ENCODE measurements at regions not wholly inside any gene's neighbourhood (a gene's known extent, or its start where the extent isn't known, plus 50 kb on each side); places are given as distances from the start of the nearest gene placed in this dataset.
"Not testable (repeated sequence)": the region's sequence is repeated elsewhere in the genome, so short reads cannot be mapped to it uniquely, and the experiment has no call there.

GRCh38 chr20:51125105-51125504 lies 102.2 kb upstream of the KCNG1 start:
- Histone ChIP-seq H3K27ac (ENCODE audit: low read length in 2 of 2) (no peak overlapping the region), H3K4me1 (ENCODE audit: control insufficient read depth in 2 of 2, insufficient read depth in 2 of 2, low read length in 2 of 2) (peaks cover 44 to 58% of the 10 kb centered on the region in 2 donors), H3K36me3 (replicated peaks in 1 of 2; ENCODE audit: control extremely low read depth in 1 of 2, control insufficient read depth in 1 of 2, extremely low read depth in 1 of 2, insufficient read depth in 2 of 2, low read length in 1 of 2) (no peaks in the 10 kb centered on the region), H3K4me2 (replicated peaks; ENCODE audit: low read depth, low read length, poor library complexity, severe bottlenecking) (no peak overlapping the region), H3K4me3 (ENCODE audit: control extremely low read depth in 1 of 5, extremely low read depth in 1 of 5, insufficient read depth in 1 of 5, low read depth in 2 of 5, low read length in 4 of 5) (no peak overlapping the region), H4K20me1 (ENCODE audit: control insufficient read depth, insufficient read depth, low read length, poor library complexity, severe bottlenecking) (no peaks in the 10 kb centered on the region), H2AFZ (ENCODE audit: insufficient read depth, low read depth, low read length, poor library complexity, severe bottlenecking) (no peak overlapping the region), H3K79me2 (ENCODE audit: control insufficient read depth, insufficient read depth, low read length) (no peaks in the 10 kb centered on the region), H3K9ac (ENCODE audit: low read length) (no peak overlapping the region), H3K27me3 (replicated peaks in 1 of 4; ENCODE audit: control extremely low read depth in 1 of 4, control insufficient read depth in 3 of 4, insufficient read depth in 4 of 4, low read length in 3 of 4) (peaks cover 0 to 23% (median 2%) of the 10 kb centered on the region in 4 experiments), H3K9me3 (ENCODE audit: control extremely low read depth in 1 of 3, control insufficient read depth in 2 of 3, insufficient read depth in 1 of 3, low read length in 2 of 3) (no peaks in the 10 kb centered on the region)
- ChIA-PET CTCF (interaction anchor here (1.2 kb wide), 1 partner anchor 227 kb away, joined by 3 read pairs; no protein-coding TSS in a partner anchor), POLR2A (no interaction called here)
- no peak for ATAC-seq (ENCODE audit: low read depth)
- no peak for DNase-seq
- Mint-ChIP-seq H3K4me1 (peaks cover 43% of the 10 kb centered on the region), H3K27me3 (peaks cover 27% of the 10 kb centered on the region), H3K4me3 (no peak overlapping the region), H3K27ac (no peak overlapping the region), H3K9me3 (ENCODE audit: insufficient read depth) (no peaks in the 10 kb centered on the region)
- intact Hi-C loops (cut with micrococcal nuclease) = no loop called here
- TF ChIP-seq EZH2 (IDR thresholded peaks at IDR 0.05; ENCODE audit: borderline replicate concordance, insufficient read depth, low read depth, low read length, poor library complexity, severe bottlenecking) (no peak), CTCF (IDR thresholded peaks at IDR 0.05) (no peak)
- WGBS (ENCODE audit: insufficient coverage) = no CpG with 5 or more reads among the region's 5 CpGs

DNA sequence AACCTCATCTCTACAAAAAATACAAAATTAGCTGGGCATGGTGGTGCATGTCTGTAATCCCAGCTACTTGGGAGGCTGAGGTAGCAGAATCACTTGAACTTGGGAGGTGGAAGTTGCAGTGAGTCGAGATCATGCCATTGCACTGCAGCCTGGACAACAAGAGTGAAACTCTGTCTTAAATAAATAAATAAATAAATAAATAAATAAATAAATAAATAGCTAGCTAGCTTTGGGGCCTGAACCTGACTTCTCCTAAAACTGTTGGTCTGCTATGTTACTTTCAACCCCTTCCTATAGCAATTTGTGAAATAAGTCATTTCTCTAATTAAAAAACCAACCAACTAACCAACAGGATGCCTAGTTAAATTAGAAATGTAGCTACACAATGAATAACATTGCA lies 101.0 kb upstream of the KCNG1 start:
- H3K27ac ChIP-seq (ENCODE audit: low read length in 2 of 2); DNase-seq; H3K4me2 ChIP-seq (replicated peaks; ENCODE audit: low read depth, low read length, poor library complexity, severe bottlenecking); H3K9ac ChIP-seq (ENCODE audit: low read length); CTCF ChIA-PET; H3K79me2 ChIP-seq (ENCODE audit: control insufficient read depth, insufficient read depth, low read length); intact Hi-C loops (cut with micrococcal nuclease); H2AFZ ChIP-seq (ENCODE audit: insufficient read depth, low read depth, low read length, poor library complexity, severe bottlenecking); H3K4me3 ChIP-seq (ENCODE audit: control extremely low read depth in 1 of 5, extremely low read depth in 1 of 5, insufficient read depth in 1 of 5, low read depth in 2 of 5, low read length in 4 of 5); H3K36me3 ChIP-seq (replicated peaks in 1 of 2; ENCODE audit: control extremely low read depth in 1 of 2, control insufficient read depth in 1 of 2, extremely low read depth in 1 of 2, insufficient read depth in 2 of 2, low read length in 1 of 2); H3K9me3 ChIP-seq (ENCODE audit: control extremely low read depth in 1 of 3, control insufficient read depth in 2 of 3, insufficient read depth in 1 of 3, low read length in 2 of 3); H3K9me3 Mint-ChIP-seq (ENCODE audit: insufficient read depth); H3K4me3 Mint-ChIP-seq; ATAC-seq (ENCODE audit: low read depth); H4K20me1 ChIP-seq (ENCODE audit: control insufficient read depth, insufficient read depth, low read length, poor library complexity, severe bottlenecking); H3K27ac Mint-ChIP-seq: not testable (repeated sequence)
- H3K27me3 Mint-ChIP-seq = peaks cover 36% of the 10 kb centered on the region
- Histone ChIP-seq H3K4me1 (ENCODE audit: control insufficient read depth in 2 of 2, insufficient read depth in 2 of 2, low read length in 2 of 2) (peaks cover 34 to 49% of the 10 kb centered on the region in 2 donors), H3K27me3 (replicated peaks in 1 of 4; ENCODE audit: control extremely low read depth in 1 of 4, control insufficient read depth in 3 of 4, insufficient read depth in 4 of 4, low read length in 3 of 4) (peaks cover 0 to 23% (median 4%) of the 10 kb centered on the region in 4 experiments)
- no CpG with 5 or more reads among the region's 1 CpG for WGBS (ENCODE audit: insufficient coverage)
- peaks cover 33% of the 10 kb centered on the region for H3K4me1 Mint-ChIP-seq
- POLR2A ChIA-PET = interaction anchor here (0.8 kb wide), 1 partner anchor 25 kb away, joined by 3 read pairs; no protein-coding TSS in a partner anchor
